ENCODE measurements at regions not wholly inside any gene's neighbourhood (a gene's known extent, or its start where the extent isn't known, plus 50 kb on each side); places are given as distances from the start of the nearest gene placed in this dataset.

DNA sequence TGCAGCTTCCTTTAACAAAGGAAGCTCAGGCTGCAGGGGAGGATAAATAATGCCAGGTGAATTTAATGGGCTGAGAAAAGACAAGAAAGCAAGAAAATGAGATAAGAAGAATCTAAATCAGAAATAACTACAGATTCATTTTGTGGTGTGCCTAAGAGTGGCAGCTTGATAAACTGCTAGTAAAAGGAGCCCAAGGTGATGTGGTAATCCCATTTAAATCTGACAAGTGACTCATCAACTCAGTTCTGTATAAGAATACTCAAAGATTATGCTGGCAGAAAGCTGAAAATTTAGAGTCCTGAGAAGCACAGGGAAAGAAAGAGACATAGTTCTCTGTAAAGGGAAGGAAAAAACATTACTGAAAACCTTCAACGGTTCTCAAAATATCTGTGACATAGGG is 109.4 kb upstream of the PDE1C start:
- Histone ChIP-seq H3K36me3 (ENCODE audit: insufficient read depth, low read length) (no peaks in the 10 kb centered on the region), H3K4me1 (ENCODE audit: insufficient read depth, low read length) (0 out of 2 replicates have a peak, but pooled peaks cover 4% of the 10 kb centered on the region), H3K9me3 (ENCODE audit: control insufficient read depth, insufficient read depth, low read length) (no peaks in the 10 kb centered on the region), H3K9ac (ENCODE audit: low read depth, low read length) (no peak overlapping the region)

DNA sequence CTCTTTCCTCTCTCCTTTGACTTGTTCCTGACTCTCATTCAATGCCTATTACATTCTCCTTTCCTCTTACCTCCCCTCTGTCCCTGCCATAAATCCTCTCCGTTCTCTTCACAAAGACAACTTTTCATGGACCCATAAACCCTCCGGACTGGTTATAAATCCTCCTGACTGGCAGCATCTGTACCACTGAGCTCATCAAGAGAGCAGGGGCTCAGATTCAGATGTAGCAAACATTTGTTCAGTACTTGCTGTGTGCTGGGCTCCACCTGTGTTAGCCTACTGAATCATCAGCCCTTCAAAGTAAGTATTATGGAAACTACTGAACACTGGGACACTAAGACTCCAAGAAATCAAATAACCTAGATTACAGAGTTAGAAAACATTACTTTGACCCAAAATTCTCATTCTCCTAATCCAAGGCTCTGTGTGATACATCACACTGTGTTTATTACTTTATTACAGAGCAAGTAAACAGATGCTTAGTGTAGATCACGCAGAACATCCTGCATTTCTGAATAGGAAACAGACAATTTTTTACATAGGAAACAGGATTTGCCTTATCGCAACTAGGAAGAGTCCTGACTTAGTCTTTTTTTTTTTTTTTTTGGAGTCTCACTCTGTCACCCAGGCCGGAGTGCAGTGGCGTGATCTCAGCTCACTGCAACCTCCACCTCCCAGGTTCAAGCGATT is 108.6 kb upstream of the PDE1C start:
- Histone ChIP-seq H3K9me3 (ENCODE audit: control insufficient read depth, insufficient read depth, low read length) (no peaks in the 10 kb centered on the region), H3K4me1 (ENCODE audit: insufficient read depth, low read length) (0 out of 2 replicates have a peak, but pooled peaks cover 4% of the 10 kb centered on the region), H3K9ac (ENCODE audit: low read depth, low read length) (no peak overlapping the region), H3K36me3 (ENCODE audit: insufficient read depth, low read length) (no peaks in the 10 kb centered on the region)

DNA sequence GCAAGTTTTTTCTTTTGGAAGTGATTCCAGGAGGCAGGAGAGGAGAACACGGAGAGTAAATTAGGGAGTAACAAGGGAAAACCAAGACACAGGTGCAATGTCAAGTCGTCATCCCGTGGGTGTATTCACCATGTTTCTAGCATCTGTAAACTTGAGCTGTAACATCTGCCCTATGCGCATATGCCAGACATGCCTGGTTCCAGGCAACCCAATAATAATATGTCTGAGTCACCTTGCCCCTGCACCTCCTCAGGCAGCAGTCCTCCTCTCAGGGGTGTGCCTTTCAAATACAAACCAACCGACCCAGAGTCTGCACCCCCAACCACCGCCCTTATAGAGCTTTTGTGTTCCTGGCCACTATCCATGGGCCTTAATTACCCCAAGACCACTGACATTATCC is 107.0 kb upstream of the PDE1C start:
- Histone ChIP-seq H3K9ac (ENCODE audit: low read depth, low read length) (no peak overlapping the region), H3K9me3 (ENCODE audit: control insufficient read depth, insufficient read depth, low read length) (no peaks in the 10 kb centered on the region), H3K36me3 (ENCODE audit: insufficient read depth, low read length) (no peaks in the 10 kb centered on the region), H3K4me1 (ENCODE audit: insufficient read depth, low read length) (0 out of 2 replicates have a peak, but pooled peaks cover 4% of the 10 kb centered on the region)

DNA sequence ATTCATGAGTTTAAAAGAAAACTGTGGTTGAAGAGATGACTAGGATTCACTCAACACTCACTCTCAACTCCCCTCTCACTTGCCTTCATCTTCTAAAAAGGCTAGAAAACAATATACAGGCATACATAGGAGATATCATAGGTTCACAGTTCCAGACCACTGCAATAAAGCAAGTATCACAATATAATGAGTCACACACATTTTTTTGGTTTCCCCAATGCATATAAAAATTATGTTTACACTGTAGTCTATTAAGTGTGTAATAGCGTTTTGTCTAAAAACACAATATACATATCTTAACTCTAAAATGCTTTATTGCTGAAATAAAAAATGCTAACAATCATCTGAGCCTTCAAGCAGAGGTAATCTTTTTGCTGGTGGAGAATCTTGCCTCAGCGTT is 104.9 kb upstream of the PDE1C start:
- H3K9me3 ChIP-seq (ENCODE audit: control insufficient read depth, insufficient read depth, low read length): no peaks in the 10 kb centered on the region
- no peaks in the 10 kb centered on the region for H3K36me3 ChIP-seq (ENCODE audit: insufficient read depth, low read length)
- 0 out of 2 replicates have a peak, but pooled peaks cover 4% of the 10 kb centered on the region for H3K4me1 ChIP-seq (ENCODE audit: insufficient read depth, low read length)
- H3K9ac ChIP-seq (ENCODE audit: low read depth, low read length): no peak overlapping the region

DNA sequence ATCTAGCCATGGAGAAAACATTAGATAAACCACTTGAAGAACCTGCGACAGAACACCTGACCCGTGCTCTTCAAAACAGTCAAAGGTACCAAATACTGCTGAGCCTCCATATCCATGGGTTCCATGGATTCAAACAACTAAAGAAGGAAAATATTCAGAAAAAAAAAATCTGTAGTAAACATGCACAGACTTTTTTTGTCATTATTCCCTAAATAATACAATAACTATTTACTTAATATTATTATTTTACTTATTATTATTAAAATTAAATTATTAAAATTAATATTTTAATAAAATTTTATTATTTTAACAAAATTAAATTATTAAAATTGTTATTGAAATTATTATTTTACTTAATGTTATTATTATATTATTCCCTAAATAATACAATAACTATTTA is 101.0 kb upstream of the PDE1C start:
- H3K4me1 ChIP-seq (ENCODE audit: insufficient read depth, low read length): no peaks in the 10 kb centered on the region
- no peaks in the 10 kb centered on the region for H3K9me3 ChIP-seq (ENCODE audit: control insufficient read depth, insufficient read depth, low read length)
- no peak overlapping the region for H3K9ac ChIP-seq (ENCODE audit: low read depth, low read length)
- H3K36me3 ChIP-seq (ENCODE audit: insufficient read depth, low read length): no peaks in the 10 kb centered on the region

DNA sequence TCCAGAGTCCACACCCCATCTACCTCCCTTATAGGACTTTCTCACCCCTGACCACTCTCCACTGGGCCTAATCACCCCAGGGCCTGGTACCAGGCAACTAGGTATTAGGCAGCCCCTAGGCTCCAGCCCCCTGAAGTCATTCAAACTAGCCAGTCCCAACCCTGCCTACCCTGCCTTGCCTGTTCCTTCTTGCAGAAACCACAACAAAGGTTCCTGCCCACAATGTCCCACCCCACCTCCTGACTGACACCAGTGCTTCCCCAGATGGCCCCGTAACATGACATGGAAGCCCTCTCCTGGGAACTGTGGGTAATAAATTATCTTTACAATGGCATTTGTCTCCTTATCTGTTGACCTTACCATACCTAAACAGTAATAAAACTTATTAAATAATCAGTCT is 100.6 kb upstream of the PDE1C start:
- Histone ChIP-seq H3K36me3 (ENCODE audit: insufficient read depth, low read length) (no peaks in the 10 kb centered on the region), H3K9me3 (ENCODE audit: control insufficient read depth, insufficient read depth, low read length) (no peaks in the 10 kb centered on the region), H3K4me1 (ENCODE audit: insufficient read depth, low read length) (no peaks in the 10 kb centered on the region), H3K9ac (ENCODE audit: low read depth, low read length) (no peak overlapping the region)

DNA sequence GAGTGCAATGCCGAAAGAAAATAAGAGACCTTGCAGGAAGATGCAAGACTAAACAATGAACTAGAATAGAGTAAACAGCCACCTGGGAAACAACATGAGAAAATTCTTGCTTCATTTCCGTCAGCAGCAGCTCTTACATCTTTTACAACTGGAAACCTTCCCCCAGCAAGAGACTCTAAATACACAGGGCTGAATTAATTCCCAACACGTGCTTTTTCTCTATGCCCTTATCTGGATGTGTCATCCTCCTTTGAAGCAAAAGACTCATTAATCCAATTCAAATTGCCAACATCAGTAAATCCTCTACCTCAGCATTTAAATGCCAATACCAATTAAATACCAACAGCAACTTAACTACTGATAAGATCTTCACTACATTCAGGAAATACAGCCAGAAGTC is 99.0 kb upstream of the PDE1C start:
- Histone ChIP-seq H3K4me1 (ENCODE audit: insufficient read depth, low read length) (no peaks in the 10 kb centered on the region), H3K9me3 (ENCODE audit: control insufficient read depth, insufficient read depth, low read length) (no peaks in the 10 kb centered on the region), H3K9ac (ENCODE audit: low read depth, low read length) (no peak overlapping the region), H3K36me3 (ENCODE audit: insufficient read depth, low read length) (no peaks in the 10 kb centered on the region)

DNA sequence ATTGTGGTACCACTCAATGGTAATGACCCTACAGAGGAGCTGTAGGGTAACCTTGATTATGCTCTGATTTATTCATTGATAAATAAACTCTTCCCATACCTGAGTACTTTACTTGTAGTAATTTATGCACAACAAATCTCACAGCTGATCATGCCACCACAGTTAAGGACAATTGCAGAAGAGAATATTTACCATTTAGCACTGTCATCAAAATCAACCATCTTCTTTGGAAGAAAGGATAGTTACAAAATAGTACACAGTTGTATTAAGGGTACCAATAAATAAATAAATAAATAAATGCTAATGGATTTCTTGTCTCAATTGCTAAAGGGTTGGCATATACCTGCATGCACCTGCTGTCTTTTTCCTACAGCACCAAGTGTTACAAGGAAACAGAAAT is 97.6 kb upstream of the PDE1C start:
- no peaks in the 10 kb centered on the region for H3K36me3 ChIP-seq (ENCODE audit: insufficient read depth, low read length)
- no peak overlapping the region for H3K9ac ChIP-seq (ENCODE audit: low read depth, low read length)
- H3K9me3 ChIP-seq (ENCODE audit: control insufficient read depth, insufficient read depth, low read length): no peaks in the 10 kb centered on the region
- H3K4me1 ChIP-seq (ENCODE audit: insufficient read depth, low read length): peaks cover 12% of the 10 kb centered on the region

DNA sequence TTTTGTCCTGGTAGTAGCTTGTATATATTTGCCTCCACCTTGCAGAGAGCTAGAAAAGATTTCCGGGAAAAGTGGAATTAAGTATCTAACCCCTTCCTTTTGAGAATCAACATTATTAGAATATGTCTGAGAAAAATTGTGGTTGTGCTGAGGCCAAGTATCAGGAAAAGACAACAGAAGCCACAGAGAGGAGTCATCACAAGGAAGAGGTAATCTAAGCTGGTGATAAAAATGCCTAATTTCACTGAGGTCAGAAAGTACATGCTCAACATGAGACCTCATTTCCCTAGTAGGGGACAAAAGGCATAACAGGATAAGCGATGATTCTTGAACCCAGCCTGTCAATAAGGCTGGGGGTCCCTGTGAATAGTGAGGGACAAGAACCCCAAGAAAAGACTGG is 97.0 kb upstream of the PDE1C start:
- H3K4me1 ChIP-seq (ENCODE audit: insufficient read depth, low read length): peaks cover 17% of the 10 kb centered on the region
- H3K9me3 ChIP-seq (ENCODE audit: control insufficient read depth, insufficient read depth, low read length): no peaks in the 10 kb centered on the region
- no peak overlapping the region for H3K9ac ChIP-seq (ENCODE audit: low read depth, low read length)
- no peaks in the 10 kb centered on the region for H3K36me3 ChIP-seq (ENCODE audit: insufficient read depth, low read length)

DNA sequence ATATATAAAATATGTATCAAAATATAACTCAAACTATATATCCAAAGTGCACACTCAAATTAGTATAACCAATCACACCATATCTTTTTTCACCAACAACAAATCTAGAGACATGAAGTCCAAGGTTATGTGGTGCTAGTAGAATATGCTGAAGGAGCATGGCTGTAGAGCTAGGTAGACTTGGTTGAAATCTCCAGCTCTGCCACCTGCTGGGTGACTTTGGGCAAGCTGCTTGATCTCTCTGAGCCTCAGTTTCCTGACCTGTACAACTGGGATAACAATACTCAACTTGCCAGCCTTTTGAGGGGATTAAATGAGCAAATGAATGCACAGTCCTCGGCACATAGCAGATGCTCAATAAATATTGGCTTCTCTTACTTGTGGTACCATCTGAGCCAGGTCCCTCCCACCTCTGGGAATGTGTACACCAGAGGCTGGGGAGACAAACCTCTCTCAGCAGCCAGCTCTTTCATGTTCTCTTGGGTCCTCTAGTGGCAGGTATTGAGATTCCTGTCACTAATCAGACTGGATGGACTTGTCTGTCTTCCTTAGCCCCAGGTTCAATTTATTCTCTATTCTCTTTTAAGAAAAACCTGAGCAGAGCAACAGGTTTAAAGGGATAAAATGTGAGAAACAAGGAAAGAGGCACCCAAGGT is 94.3 kb upstream of the PDE1C start:
- no peaks in the 10 kb centered on the region for H3K9me3 ChIP-seq (ENCODE audit: control insufficient read depth, insufficient read depth, low read length)
- H3K9ac ChIP-seq (ENCODE audit: low read depth, low read length): no peak overlapping the region
- H3K36me3 ChIP-seq (ENCODE audit: insufficient read depth, low read length): no peaks in the 10 kb centered on the region
- H3K4me1 ChIP-seq (ENCODE audit: insufficient read depth, low read length): peaks cover 17% of the 10 kb centered on the region

DNA sequence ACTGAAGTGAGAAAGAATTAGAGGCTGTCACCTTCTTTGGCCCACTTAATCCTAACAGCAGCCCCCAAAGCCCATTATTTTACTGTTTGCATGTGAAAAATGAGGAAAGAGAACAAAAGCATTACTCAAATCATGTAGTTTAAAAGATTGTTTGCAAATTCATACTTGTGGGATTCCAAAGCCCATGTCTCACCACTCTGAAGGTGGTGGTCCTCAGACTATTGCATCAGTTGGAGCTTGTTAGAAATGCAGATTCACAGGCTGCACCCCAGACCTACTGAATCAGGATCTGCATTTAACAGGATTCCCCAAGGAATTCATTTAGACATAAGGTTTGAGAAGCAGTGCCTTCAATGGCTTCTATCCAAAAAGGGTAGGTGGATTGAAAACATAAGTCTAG is 93.7 kb upstream of the PDE1C start:
- Histone ChIP-seq H3K9ac (ENCODE audit: low read depth, low read length) (no peak overlapping the region), H3K36me3 (ENCODE audit: insufficient read depth, low read length) (no peaks in the 10 kb centered on the region), H3K9me3 (ENCODE audit: control insufficient read depth, insufficient read depth, low read length) (no peaks in the 10 kb centered on the region), H3K4me1 (ENCODE audit: insufficient read depth, low read length) (peaks cover 21% of the 10 kb centered on the region)

DNA sequence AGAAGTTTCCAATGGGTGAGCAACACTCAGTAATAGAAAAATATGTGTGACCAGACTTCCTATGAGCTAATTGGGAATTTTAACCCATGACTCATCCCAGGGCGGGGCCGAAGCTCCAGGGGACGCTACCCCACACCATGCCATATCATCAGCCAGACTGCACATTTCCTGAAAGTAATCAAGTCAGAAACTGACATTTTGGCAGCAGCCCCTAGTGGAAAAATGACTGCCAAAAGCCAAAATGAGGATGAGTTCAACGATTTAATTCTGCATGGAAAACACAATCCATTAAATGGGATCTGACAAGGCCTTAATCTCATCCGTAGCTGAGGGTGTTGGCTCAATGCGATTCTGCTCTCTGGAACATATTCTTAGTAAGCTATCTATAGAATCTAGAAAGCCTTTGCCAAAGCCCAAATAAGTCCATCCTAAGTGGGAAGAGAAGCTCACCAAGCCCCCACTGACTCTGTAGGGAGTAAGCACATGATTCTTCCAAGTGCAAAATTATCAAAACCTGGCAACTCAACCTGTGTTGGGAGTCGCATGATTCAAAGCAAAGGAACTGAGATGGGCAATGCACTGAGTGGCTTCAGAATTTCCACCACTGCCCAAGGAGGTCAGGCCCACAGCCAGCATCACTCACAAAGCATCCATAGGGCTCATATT is 93.1 kb upstream of the PDE1C start:
- Histone ChIP-seq H3K36me3 (ENCODE audit: insufficient read depth, low read length) (no peaks in the 10 kb centered on the region), H3K4me1 (ENCODE audit: insufficient read depth, low read length) (peaks cover 23% of the 10 kb centered on the region), H3K9ac (ENCODE audit: low read depth, low read length) (no peak overlapping the region), H3K9me3 (ENCODE audit: control insufficient read depth, insufficient read depth, low read length) (no peaks in the 10 kb centered on the region)

DNA sequence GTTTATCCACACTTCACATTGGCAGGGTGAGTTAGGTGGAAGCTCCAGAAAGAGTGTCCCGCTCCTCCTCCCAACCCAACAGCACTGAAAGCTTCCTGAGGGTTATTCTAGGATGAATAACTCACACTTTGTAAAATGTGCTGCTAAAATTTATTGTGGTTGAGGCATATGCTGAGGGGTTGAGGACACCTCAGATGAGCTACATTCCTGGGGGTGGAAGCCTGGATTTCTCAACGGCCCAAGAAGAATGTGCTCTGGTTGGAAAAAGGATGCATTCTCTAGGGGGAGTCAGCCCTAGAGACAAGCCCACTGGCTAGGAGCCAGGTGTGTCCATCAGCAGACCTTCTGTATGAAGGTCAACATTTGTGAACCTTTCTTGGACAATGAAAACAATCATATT is 91.5 kb upstream of the PDE1C start:
- H3K9me3 ChIP-seq (ENCODE audit: control insufficient read depth, insufficient read depth, low read length): no peaks in the 10 kb centered on the region
- H3K9ac ChIP-seq (ENCODE audit: low read depth, low read length): no peak overlapping the region
- H3K4me1 ChIP-seq (ENCODE audit: insufficient read depth, low read length): peaks cover 23% of the 10 kb centered on the region
- H3K36me3 ChIP-seq (ENCODE audit: insufficient read depth, low read length): no peaks in the 10 kb centered on the region

DNA sequence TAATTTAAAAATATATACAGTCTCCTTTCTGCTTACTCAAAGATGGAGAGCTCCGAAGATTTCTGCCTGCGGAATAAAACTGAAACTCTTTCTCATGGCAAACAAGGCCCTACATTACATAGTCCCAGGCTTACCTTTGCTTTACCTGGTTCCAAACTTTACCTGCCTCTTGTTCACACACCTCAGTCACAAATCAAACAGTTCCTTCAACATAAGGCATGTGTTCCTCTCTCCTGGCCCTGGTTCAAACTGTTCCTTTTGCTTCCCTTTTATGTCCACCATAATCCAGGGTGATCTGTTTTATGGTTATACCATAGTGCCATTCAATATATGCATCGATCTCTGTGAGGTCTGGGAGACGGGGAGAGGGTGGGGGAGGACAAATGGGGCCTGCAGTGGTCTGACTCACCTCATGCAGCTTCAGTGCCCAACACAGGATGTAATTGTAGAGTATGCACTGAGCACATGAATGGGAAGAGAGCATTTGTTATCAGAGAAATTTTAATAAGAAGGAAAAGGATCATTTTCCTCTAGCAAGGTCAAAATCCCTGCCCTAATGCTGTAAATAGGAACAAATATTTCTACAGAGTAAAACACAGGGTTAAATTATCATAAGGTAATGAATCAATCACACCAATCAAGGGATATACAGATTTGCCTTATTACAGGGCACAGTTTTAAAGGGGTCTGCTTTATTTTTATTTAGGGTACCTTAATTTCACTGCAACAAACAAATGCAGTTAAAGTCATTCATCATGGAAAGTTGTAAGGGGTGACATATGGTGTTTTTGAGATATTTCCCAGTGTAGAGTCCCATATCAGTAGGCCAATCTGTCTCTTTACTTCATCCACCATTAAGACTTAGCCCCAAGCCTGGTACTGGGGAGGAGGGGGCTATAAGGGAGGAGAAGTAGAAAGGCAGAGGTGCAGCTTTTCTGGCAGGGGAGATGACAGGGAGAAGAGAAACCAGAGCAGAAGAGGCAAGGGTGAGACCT is 88.8 kb upstream of the PDE1C start:
- peaks cover 23% of the 10 kb centered on the region for H3K4me1 ChIP-seq (ENCODE audit: insufficient read depth, low read length)
- no peaks in the 10 kb centered on the region for H3K9me3 ChIP-seq (ENCODE audit: control insufficient read depth, insufficient read depth, low read length)
- H3K9ac ChIP-seq (ENCODE audit: low read depth, low read length): no peak overlapping the region
- H3K36me3 ChIP-seq (ENCODE audit: insufficient read depth, low read length): no peaks in the 10 kb centered on the region
